ENCODE measurements at regions not wholly inside any gene's neighbourhood (a gene's known extent, or its start where the extent isn't known, plus 50 kb on each side); places are given as distances from the start of the nearest gene placed in this dataset.

DNA sequence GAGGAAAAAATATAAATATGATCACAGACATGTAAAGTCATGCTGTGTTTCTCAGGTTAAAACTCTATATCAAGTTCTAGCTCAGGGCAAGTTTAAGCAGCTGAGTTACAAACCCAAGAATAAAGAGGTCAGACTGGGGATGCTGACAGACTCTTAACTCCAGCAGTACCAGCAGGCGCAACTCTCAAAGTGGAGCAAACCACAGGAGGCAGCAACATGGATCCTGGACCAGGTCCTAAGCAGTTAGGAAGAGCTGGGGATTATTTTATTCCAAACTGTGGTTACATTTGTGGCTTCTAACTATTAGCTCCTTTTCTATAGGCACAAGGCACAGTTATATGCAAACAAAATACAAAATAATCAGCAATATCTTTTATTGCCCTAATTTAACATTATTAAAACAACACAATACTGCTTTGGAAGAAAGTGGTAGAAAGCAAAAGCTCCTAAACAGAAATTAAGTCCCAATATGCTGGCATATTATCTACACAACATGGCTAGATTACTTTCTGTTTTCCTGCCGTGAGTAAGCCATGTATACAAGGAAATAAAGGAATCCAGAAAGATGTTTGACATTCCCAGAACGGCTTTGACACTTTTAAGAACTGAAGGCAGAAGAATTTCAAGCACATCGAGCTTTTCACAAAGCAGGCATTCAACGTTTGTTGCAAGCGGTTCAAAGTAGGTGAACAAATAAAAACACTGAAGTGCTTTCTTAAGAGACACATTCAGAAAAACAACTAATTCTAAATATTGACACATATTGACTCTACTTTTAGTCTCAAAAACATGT, 378.8 kb upstream of the ZNF608 start:
- no peak overlapping the region for H3K9ac ChIP-seq (ENCODE audit: control insufficient read depth, insufficient read depth, low read length)
- H3K27ac ChIP-seq (ENCODE audit: control insufficient read depth, insufficient read depth): no peak overlapping the region
- POLR2A ChIA-PET: no interaction called here
- H4K20me1 ChIP-seq (ENCODE audit: control insufficient read depth, insufficient read depth): no peaks in the 10 kb centered on the region
- no peaks in the 10 kb centered on the region for H3K9me3 ChIP-seq (replicated peaks; ENCODE audit: control insufficient read depth, insufficient read depth, low read length)
- WGBS (ENCODE audit: insufficient coverage, insufficient replicate concordance, low lambda C conversion rate, missing lambda C conversion rate): 52% methylated on average over 6 of the region's 6 CpGs
- in situ Hi-C loops (cut with MboI): no loop called here
- SMC1A ChIA-PET (ENCODE audit: uncharacterized antibody, unreplicated experiment): no interaction called here
- ATAC-seq: no peak
- no peak for DNase-seq (ENCODE audit: low read depth, low spot score)
- no peaks in the 10 kb centered on the region for H3K4me1 ChIP-seq (ENCODE audit: control insufficient read depth, insufficient read depth, low read length)
- BruUV-seq (replicated peaks): no TSS peak
- FAIRE-seq: no peak
- RAD21 ChIA-PET (ENCODE audit: unreplicated experiment): interaction anchor here (1.3 to 1.8 kb wide), 2 partner anchors 10 to 18 kb away, joined by 3 to 8 read pairs; no protein-coding TSS in a partner anchor
- H3K27me3 ChIP-seq (replicated peaks in 1 of 2; ENCODE audit: control insufficient read depth in 2 of 2, insufficient read depth in 2 of 2, low read length in 1 of 2): no peaks in the 10 kb centered on the region
- H3K4me3 ChIP-seq: no peak overlapping the region
- H3K4me2 ChIP-seq (ENCODE audit: control insufficient read depth, insufficient read depth): no peak overlapping the region
- TF ChIP-seq ASH2L (IDR thresholded peaks at IDR 0.05; ENCODE audit: borderline replicate concordance, low read depth) (no peak), KDM1A (IDR thresholded peaks at IDR 0.05; ENCODE audit: borderline replicate concordance) (no peak), HCFC1 (IDR thresholded peaks at IDR 0.05; ENCODE audit: low read length) (no peak), RELA (IDR thresholded peaks at IDR 0.05; ENCODE audit: borderline replicate concordance, partially characterized antibody) (no peak), RB1 (IDR thresholded peaks at IDR 0.05; ENCODE audit: borderline replicate concordance) (no peak), HDGF (IDR thresholded peaks at IDR 0.05) (no peak), TARDBP (IDR thresholded peaks at IDR 0.05; ENCODE audit: borderline replicate concordance) (no peak), GATAD2B (conservative IDR thresholded peaks at IDR 0.05; ENCODE audit: low read depth) (no peak), TCF12 (IDR thresholded peaks at IDR 0.05; ENCODE audit: low read depth, low read length) (no peak), ESRRA (IDR thresholded peaks at IDR 0.05; ENCODE audit: low read length) (no peak), POU2F2 (IDR thresholded peaks at IDR 0.05; ENCODE audit: borderline replicate concordance, low read depth, low read length) (no peak), BHLHE40 (IDR thresholded peaks at IDR 0.05; ENCODE audit: borderline replicate concordance in 1 of 2, low read depth in 2 of 2, low read length in 1 of 2) (no peak), POLR2A (IDR thresholded peaks at IDR 0.05; ENCODE audit: low read depth, low read length) (no peak), FOXK2 (IDR thresholded peaks at IDR 0.05) (no peak)
- TF ChIP-seq, protein P1, sequence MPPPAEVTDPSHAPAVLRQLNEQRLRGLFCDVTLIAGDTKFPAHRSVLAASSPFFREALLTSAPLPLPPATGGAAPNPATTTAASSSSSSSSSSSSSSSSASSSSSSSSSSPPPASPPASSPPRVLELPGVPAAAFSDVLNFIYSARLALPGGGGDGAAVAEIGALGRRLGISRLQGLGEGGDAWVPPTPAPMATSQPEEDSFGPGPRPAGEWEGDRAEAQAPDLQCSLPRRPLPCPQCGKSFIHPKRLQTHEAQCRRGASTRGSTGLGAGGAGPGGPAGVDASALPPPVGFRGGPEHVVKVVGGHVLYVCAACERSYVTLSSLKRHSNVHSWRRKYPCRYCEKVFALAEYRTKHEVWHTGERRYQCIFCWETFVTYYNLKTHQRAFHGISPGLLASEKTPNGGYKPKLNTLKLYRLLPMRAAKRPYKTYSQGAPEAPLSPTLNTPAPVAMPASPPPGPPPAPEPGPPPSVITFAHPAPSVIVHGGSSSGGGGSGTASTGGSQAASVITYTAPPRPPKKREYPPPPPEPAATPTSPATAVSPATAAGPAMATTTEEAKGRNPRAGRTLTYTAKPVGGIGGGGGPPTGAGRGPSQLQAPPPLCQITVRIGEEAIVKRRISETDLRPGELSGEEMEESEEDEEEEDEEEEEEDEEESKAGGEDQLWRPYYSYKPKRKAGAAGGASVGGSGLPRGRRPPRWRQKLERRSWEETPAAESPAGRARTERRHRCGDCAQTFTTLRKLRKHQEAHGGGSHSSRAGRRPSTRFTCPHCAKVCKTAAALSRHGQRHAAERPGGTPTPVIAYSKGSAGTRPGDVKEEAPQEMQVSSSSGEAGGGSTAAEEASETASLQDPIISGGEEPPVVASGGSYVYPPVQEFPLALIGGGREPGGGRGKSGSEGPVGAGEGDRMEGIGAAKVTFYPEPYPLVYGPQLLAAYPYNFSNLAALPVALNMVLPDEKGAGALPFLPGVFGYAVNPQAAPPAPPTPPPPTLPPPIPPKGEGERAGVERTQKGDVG (CRISPR knock-in tag; IDR thresholded peaks at IDR 0.05): no peak
- TF ChIP-seq, protein P2, sequence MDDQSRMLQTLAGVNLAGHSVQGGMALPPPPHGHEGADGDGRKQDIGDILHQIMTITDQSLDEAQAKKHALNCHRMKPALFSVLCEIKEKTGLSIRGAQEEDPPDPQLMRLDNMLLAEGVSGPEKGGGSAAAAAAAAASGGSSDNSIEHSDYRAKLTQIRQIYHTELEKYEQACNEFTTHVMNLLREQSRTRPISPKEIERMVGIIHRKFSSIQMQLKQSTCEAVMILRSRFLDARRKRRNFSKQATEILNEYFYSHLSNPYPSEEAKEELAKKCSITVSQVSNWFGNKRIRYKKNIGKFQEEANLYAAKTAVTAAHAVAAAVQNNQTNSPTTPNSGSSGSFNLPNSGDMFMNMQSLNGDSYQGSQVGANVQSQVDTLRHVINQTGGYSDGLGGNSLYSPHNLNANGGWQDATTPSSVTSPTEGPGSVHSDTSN (IDR thresholded peaks at IDR 0.05; ENCODE audit: insufficient replicate concordance, low read depth, low read length): no peak
- TF ChIP-seq, protein P3, sequence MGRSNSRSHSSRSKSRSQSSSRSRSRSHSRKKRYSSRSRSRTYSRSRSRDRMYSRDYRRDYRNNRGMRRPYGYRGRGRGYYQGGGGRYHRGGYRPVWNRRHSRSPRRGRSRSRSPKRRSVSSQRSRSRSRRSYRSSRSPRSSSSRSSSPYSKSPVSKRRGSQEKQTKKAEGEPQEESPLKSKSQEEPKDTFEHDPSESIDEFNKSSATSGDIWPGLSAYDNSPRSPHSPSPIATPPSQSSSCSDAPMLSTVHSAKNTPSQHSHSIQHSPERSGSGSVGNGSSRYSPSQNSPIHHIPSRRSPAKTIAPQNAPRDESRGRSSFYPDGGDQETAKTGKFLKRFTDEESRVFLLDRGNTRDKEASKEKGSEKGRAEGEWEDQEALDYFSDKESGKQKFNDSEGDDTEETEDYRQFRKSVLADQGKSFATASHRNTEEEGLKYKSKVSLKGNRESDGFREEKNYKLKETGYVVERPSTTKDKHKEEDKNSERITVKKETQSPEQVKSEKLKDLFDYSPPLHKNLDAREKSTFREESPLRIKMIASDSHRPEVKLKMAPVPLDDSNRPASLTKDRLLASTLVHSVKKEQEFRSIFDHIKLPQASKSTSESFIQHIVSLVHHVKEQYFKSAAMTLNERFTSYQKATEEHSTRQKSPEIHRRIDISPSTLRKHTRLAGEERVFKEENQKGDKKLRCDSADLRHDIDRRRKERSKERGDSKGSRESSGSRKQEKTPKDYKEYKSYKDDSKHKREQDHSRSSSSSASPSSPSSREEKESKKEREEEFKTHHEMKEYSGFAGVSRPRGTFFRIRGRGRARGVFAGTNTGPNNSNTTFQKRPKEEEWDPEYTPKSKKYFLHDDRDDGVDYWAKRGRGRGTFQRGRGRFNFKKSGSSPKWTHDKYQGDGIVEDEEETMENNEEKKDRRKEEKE (IDR thresholded peaks at IDR 0.05): no peak
- intact Hi-C loops (cut with micrococcal nuclease; ENCODE audit: unreplicated experiment): no loop called here
- no peaks in the 10 kb centered on the region for H3K79me2 ChIP-seq (ENCODE audit: control insufficient read depth, insufficient read depth, low read length)
- no peaks in the 10 kb centered on the region for H3K36me3 ChIP-seq (ENCODE audit: control insufficient read depth in 2 of 2, insufficient read depth in 2 of 2, low read length in 1 of 2)
- CTCF ChIA-PET: interaction anchor here (1.4 kb wide), 1 partner anchor 14 kb away, joined by 4 read pairs; no protein-coding TSS in a partner anchor
- no peak overlapping the region for H2AFZ ChIP-seq (ENCODE audit: control insufficient read depth, low read depth, low read length)

Data from GM12878 (cell line).